ENCODE measurements at regions not wholly inside any gene's neighbourhood (a gene's known extent, or its start where the extent isn't known, plus 50 kb on each side); places are given as distances from the start of the nearest gene placed in this dataset.

DNA sequence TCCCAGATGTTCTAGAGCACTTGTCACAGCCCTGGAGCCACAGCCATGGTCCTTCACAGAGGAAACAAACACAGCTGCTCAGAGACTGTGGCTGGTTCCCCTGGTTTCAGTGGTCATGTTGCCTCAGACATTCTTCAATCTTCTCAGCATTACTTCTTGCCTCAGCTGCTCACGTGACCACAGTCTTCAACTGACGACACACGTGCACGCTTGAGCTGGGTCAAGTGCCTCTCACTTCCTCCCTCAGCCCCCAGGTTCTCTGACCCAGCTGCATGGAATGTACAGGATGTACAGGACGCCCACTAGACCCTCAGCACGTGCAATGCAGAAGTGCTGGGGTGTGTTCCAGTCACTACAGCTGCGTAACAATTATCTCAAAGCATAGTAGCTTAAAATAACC is 159.8 kb upstream of the GGTLC1 start:
- H2BK5ac ChIP-seq (ENCODE audit: low read length): no peak overlapping the region
- no peaks in the 10 kb centered on the region for H3K36me3 ChIP-seq (replicated peaks in 1 of 2; ENCODE audit: control insufficient read depth in 2 of 2, insufficient read depth in 2 of 2, low read length in 2 of 2)
- H3K4me2 ChIP-seq (ENCODE audit: insufficient read depth, low read length, poor library complexity, severe bottlenecking): no peak overlapping the region
- H3K4me3 ChIP-seq (ENCODE audit: low read length in 2 of 2): no peak overlapping the region
- no peak overlapping the region for H4K91ac ChIP-seq (ENCODE audit: low read depth, low read length, poor library complexity)
- H4K8ac ChIP-seq (ENCODE audit: low read depth, low read length): no peak overlapping the region
- DNase-seq (ENCODE audit: low spot score): no peak
- H2AFZ ChIP-seq (ENCODE audit: low read length): no peak overlapping the region
- no peaks in the 10 kb centered on the region for H3K79me1 ChIP-seq (ENCODE audit: low read depth, low read length)
- H3K27me3 ChIP-seq (ENCODE audit: control insufficient read depth in 3 of 3, insufficient read depth in 3 of 3, low read depth in 1 of 3, low read length in 3 of 3): no peaks in the 10 kb centered on the region
- H3K18ac ChIP-seq (ENCODE audit: low read length): peak overlapping the region; percentile 72
- no CpG with 5 or more reads among the region's 7 CpGs for WGBS, 2 donors (ENCODE audit: extremely low coverage in 2 of 2, insufficient read length in 2 of 2, insufficient replicate concordance in 1 of 2)
- H3K14ac ChIP-seq (ENCODE audit: low read length): no peak overlapping the region
- no peak overlapping the region for H3K4ac ChIP-seq (ENCODE audit: low read length)
- no peak overlapping the region for H2AK5ac ChIP-seq (ENCODE audit: low read depth, low read length)
- H3K9ac ChIP-seq (ENCODE audit: low read depth, low read length, poor library complexity): no peak overlapping the region
- H3K4me1 ChIP-seq (ENCODE audit: control insufficient read depth in 2 of 2, insufficient read depth in 1 of 2, low read depth in 1 of 2, low read length in 2 of 2): no peaks in the 10 kb centered on the region
- no peaks in the 10 kb centered on the region for H3K9me3 ChIP-seq (replicated peaks in 1 of 2; ENCODE audit: control insufficient read depth in 2 of 2, insufficient read depth in 1 of 2, low read depth in 1 of 2, low read length in 2 of 2)
- H2BK15ac ChIP-seq (ENCODE audit: low read length): no peak overlapping the region
- no peak overlapping the region for H2BK12ac ChIP-seq (ENCODE audit: low read length)
- no peak overlapping the region for H3K27ac ChIP-seq (replicated peaks; ENCODE audit: low read length)
- H2BK120ac ChIP-seq (ENCODE audit: low read depth, low read length): no peak overlapping the region
- peak overlapping the region; percentile 23 for H3K23ac ChIP-seq (ENCODE audit: low read depth, low read length, poor library complexity)

DNA sequence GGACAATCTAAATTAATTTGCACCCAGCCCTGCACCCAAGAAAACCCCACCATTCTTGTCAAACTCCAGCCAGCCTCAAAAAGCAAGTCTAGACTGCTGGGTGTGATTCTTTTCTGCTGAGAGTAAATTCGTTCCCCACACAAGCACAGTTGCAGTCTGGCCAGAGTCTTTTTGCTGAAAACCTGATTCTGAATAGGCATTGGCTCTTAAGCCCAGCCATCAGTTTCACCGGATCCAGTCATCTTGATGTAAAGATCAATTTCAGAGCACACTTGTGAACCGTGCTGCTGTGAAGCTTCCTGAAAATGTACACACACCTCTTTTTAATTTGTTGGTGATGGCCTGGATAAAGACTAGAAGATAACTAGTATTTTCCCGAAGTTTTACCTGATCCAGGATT is 159.4 kb upstream of the GGTLC1 start:
- Histone ChIP-seq H3K36me3 (replicated peaks in 1 of 2; ENCODE audit: control insufficient read depth in 2 of 2, insufficient read depth in 2 of 2, low read length in 2 of 2) (no peaks in the 10 kb centered on the region), H3K4me3 (ENCODE audit: low read length in 2 of 2) (no peak overlapping the region), H3K4me2 (ENCODE audit: insufficient read depth, low read length, poor library complexity, severe bottlenecking) (no peak overlapping the region), H3K14ac (ENCODE audit: low read length) (no peak overlapping the region), H3K4ac (ENCODE audit: low read length) (no peak overlapping the region), H4K8ac (ENCODE audit: low read depth, low read length) (no peak overlapping the region), H3K4me1 (ENCODE audit: control insufficient read depth in 2 of 2, insufficient read depth in 1 of 2, low read depth in 1 of 2, low read length in 2 of 2) (no peaks in the 10 kb centered on the region), H3K18ac (ENCODE audit: low read length) (no peak overlapping the region), H2BK5ac (ENCODE audit: low read length) (no peak overlapping the region), H2AK5ac (ENCODE audit: low read depth, low read length) (no peak overlapping the region), H4K91ac (ENCODE audit: low read depth, low read length, poor library complexity) (no peak overlapping the region), H3K27me3 (ENCODE audit: control insufficient read depth in 3 of 3, insufficient read depth in 3 of 3, low read depth in 1 of 3, low read length in 3 of 3) (no peaks in the 10 kb centered on the region), H3K9ac (ENCODE audit: low read depth, low read length, poor library complexity) (no peak overlapping the region), H3K79me1 (ENCODE audit: low read depth, low read length) (no peaks in the 10 kb centered on the region), H2AFZ (ENCODE audit: low read length) (no peak overlapping the region), H2BK120ac (ENCODE audit: low read depth, low read length) (no peak overlapping the region), H3K9me3 (replicated peaks in 1 of 2; ENCODE audit: control insufficient read depth in 2 of 2, insufficient read depth in 1 of 2, low read depth in 1 of 2, low read length in 2 of 2) (no peaks in the 10 kb centered on the region), H2BK15ac (ENCODE audit: low read length) (no peak overlapping the region), H3K27ac (replicated peaks; ENCODE audit: low read length) (no peak overlapping the region), H2BK12ac (ENCODE audit: low read length) (no peak overlapping the region), H3K23ac (ENCODE audit: low read depth, low read length, poor library complexity) (no peak overlapping the region)
- whole genome bisulfite sequencing, 2 donors (ENCODE audit: extremely low coverage in 2 of 2, insufficient read length in 2 of 2, insufficient replicate concordance in 1 of 2): no CpG with 5 or more reads among the region's 4 CpGs
- DNase-seq (ENCODE audit: low spot score): no peak

DNA sequence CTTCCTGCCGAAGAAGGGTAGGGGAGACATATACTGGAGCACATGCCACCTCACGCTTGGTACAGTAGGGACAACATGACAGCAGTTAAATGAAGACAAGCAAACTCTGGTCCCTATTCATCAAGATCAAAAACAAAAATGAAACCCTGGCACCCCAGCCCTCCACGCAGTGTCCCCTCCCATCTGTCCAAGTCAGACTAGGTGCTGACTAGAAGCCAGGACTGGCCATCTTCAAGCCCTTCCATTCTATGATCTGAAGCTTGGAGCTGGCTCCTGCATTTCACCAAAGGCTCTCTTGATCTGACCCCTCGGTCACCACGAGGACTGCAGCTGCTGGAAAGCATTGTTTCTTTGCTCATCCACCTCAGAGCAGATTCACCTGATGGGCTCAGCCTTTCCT is 158.9 kb upstream of the GGTLC1 start:
- Histone ChIP-seq H3K14ac (ENCODE audit: low read length) (no peak overlapping the region), H3K4me3 (ENCODE audit: low read length in 2 of 2) (no peak overlapping the region), H3K4me2 (ENCODE audit: insufficient read depth, low read length, poor library complexity, severe bottlenecking) (no peak overlapping the region), H2AK5ac (ENCODE audit: low read depth, low read length) (no peak overlapping the region), H2AFZ (ENCODE audit: low read length) (no peak overlapping the region), H2BK120ac (ENCODE audit: low read depth, low read length) (no peak overlapping the region), H4K8ac (ENCODE audit: low read depth, low read length) (no peak overlapping the region), H2BK5ac (ENCODE audit: low read length) (no peak overlapping the region), H3K4me1 (ENCODE audit: control insufficient read depth in 2 of 2, insufficient read depth in 1 of 2, low read depth in 1 of 2, low read length in 2 of 2) (no peaks in the 10 kb centered on the region), H3K9me3 (replicated peaks in 1 of 2; ENCODE audit: control insufficient read depth in 2 of 2, insufficient read depth in 1 of 2, low read depth in 1 of 2, low read length in 2 of 2) (no peaks in the 10 kb centered on the region), H3K4ac (ENCODE audit: low read length) (no peak overlapping the region), H4K91ac (ENCODE audit: low read depth, low read length, poor library complexity) (no peak overlapping the region), H3K23ac (ENCODE audit: low read depth, low read length, poor library complexity) (no peak overlapping the region), H3K79me1 (ENCODE audit: low read depth, low read length) (no peaks in the 10 kb centered on the region), H2BK15ac (ENCODE audit: low read length) (no peak overlapping the region), H3K36me3 (replicated peaks in 1 of 2; ENCODE audit: control insufficient read depth in 2 of 2, insufficient read depth in 2 of 2, low read length in 2 of 2) (no peaks in the 10 kb centered on the region), H3K9ac (ENCODE audit: low read depth, low read length, poor library complexity) (no peak overlapping the region), H3K27me3 (ENCODE audit: control insufficient read depth in 3 of 3, insufficient read depth in 3 of 3, low read depth in 1 of 3, low read length in 3 of 3) (no peaks in the 10 kb centered on the region), H3K27ac (replicated peaks; ENCODE audit: low read length) (no peak overlapping the region), H2BK12ac (ENCODE audit: low read length) (no peak overlapping the region), H3K18ac (ENCODE audit: low read length) (no peak overlapping the region)
- whole genome bisulfite sequencing, 2 donors (ENCODE audit: extremely low coverage in 2 of 2, insufficient read length in 2 of 2, insufficient replicate concordance in 1 of 2): no CpG with 5 or more reads among the region's 5 CpGs
- DNase-seq (ENCODE audit: low spot score): no peak

DNA sequence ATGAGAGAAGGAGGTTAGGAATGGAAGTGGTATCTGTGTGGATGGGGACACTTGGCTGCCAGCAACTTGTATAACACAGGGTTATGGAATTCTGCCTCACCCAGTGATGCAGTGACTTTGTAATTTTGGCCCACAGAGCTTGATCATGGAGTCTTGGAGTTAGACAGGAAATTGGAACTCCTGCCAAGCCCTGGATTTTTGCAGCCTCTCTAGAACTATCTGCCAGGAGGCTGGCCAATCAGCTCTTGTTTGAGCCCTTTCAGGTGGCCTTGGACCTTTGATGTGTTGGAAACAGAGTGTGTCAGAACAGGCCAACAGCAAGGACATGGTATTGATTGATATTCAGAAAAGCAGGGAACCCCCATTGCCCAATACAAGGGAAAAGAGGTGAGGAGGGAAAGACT is 157.7 kb upstream of the GGTLC1 start:
- Histone ChIP-seq H4K91ac (ENCODE audit: low read depth, low read length, poor library complexity) (no peak overlapping the region), H2AFZ (ENCODE audit: low read length) (no peak overlapping the region), H2BK12ac (ENCODE audit: low read length) (no peak overlapping the region), H3K79me1 (ENCODE audit: low read depth, low read length) (no peaks in the 10 kb centered on the region), H3K18ac (ENCODE audit: low read length) (no peak overlapping the region), H3K27me3 (ENCODE audit: control insufficient read depth in 3 of 3, insufficient read depth in 3 of 3, low read depth in 1 of 3, low read length in 3 of 3) (no peaks in the 10 kb centered on the region), H3K4me2 (ENCODE audit: insufficient read depth, low read length, poor library complexity, severe bottlenecking) (no peak overlapping the region), H4K8ac (ENCODE audit: low read depth, low read length) (no peak overlapping the region), H3K4me3 (ENCODE audit: low read length in 2 of 2) (no peak overlapping the region), H3K14ac (ENCODE audit: low read length) (no peak overlapping the region), H3K4ac (ENCODE audit: low read length) (no peak overlapping the region), H3K23ac (ENCODE audit: low read depth, low read length, poor library complexity) (no peak overlapping the region), H2BK5ac (ENCODE audit: low read length) (no peak overlapping the region), H3K9me3 (replicated peaks in 1 of 2; ENCODE audit: control insufficient read depth in 2 of 2, insufficient read depth in 1 of 2, low read depth in 1 of 2, low read length in 2 of 2) (no peaks in the 10 kb centered on the region), H2BK120ac (ENCODE audit: low read depth, low read length) (no peak overlapping the region), H3K4me1 (ENCODE audit: control insufficient read depth in 2 of 2, insufficient read depth in 1 of 2, low read depth in 1 of 2, low read length in 2 of 2) (no peaks in the 10 kb centered on the region), H3K36me3 (replicated peaks in 1 of 2; ENCODE audit: control insufficient read depth in 2 of 2, insufficient read depth in 2 of 2, low read length in 2 of 2) (no peaks in the 10 kb centered on the region), H3K9ac (ENCODE audit: low read depth, low read length, poor library complexity) (no peak overlapping the region), H2AK5ac (ENCODE audit: low read depth, low read length) (no peak overlapping the region), H3K27ac (replicated peaks; ENCODE audit: low read length) (no peak overlapping the region), H2BK15ac (ENCODE audit: low read length) (no peak overlapping the region)
- DNase-seq (ENCODE audit: low spot score): no peak

Measured in neuronal stem cell (in vitro differentiated cells).